ENCODE measurements at regions not wholly inside any gene's neighbourhood (a gene's known extent, or its start where the extent isn't known, plus 50 kb on each side); places are given as distances from the start of the nearest gene placed in this dataset.
"Not testable (repeated sequence)": the region's sequence is repeated elsewhere in the genome, so short reads cannot be mapped to it uniquely, and the experiment has no call there.

- DNase-seq, result no peak
Measured at GRCh38 chr20:29296256-29297230, 1960.9 kb upstream of the DEFB115 start.

- no peak for DNase-seq
Measured at GRCh38 chr20:29297411-29298270, 1959.8 kb upstream of the DEFB115 start.

- no peak for DNase-seq
Measured at GRCh38 chr20:29298271-29298590, 1959.2 kb upstream of the DEFB115 start.

DNA sequence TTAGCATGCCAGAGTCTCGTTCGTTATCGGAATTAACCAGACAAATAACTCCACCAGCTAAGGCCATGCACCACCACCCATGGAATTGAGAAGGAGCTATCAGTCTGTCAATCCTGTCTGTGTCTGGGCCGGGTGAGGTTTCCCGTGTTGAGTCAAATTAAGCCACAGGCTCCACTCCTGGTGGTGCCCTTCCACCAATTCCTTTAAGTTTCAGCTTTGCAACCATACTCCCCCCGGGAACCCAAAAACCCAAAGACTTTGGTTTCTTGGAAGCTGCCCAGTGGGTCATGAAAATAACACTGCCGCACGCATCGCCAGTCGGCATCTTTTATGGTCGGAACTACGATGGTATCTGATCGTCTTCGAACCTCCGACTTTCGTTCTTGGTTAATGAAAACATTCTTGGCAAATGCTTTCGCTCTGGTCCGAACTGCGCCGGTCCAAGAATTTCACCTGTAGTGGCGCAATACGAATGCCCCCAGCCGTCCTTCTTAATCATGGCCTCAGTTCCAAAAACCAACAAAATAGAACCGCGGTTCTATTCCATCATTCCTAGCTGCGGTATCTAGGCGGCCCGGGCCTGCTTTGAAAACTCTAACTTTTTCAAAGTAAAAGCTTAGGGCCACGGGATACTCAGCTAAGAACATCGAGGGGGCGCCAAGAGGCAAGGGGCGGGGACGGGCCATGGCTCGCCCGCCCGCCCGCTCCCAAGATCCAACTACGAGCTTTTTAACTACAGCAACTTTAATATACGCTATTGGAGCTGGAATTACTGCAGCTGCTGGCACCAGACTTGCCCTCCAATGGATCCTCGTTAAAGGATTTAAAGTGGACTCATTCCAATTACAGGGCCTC is 1958.5 kb upstream of the DEFB115 start:
- DNase-seq, result no peak

DNA sequence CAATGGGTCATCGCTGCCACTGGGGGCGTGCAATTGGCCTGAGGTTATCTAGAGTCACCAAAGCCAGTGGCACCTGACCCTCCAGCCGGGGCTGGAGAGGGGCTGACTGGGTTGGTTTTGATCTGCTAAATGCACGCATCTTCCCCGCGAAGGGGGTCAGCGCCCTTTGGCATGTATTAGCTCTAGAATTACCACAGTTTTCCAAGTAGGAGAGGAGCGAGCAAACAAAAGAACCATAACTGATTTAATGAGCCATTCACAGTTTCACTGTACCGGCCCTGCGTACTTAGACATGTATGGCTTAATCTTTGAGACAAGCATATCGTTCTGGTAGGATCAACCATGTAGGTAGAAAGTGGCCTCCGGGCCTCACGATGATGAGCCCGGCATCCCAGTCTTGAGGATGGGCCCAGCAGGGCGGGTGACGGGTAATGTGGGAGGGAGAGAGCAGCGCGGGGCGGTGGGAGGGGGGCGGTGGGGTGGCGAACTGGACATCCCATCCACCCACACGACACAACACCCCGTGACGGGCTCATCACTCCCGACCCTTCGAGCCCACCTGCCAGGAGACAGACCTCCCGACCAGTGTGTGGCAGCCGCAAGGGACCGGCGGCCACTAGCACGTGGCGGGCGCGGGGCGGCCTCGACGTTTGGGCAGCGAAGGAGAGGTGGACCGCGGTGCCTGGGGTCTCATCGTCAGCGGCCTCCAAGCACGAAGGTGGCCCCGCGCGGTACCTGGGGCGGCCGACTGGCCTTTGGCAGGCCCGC is 1957.5 kb upstream of the DEFB115 start:
- no peak for DNase-seq

DNA sequence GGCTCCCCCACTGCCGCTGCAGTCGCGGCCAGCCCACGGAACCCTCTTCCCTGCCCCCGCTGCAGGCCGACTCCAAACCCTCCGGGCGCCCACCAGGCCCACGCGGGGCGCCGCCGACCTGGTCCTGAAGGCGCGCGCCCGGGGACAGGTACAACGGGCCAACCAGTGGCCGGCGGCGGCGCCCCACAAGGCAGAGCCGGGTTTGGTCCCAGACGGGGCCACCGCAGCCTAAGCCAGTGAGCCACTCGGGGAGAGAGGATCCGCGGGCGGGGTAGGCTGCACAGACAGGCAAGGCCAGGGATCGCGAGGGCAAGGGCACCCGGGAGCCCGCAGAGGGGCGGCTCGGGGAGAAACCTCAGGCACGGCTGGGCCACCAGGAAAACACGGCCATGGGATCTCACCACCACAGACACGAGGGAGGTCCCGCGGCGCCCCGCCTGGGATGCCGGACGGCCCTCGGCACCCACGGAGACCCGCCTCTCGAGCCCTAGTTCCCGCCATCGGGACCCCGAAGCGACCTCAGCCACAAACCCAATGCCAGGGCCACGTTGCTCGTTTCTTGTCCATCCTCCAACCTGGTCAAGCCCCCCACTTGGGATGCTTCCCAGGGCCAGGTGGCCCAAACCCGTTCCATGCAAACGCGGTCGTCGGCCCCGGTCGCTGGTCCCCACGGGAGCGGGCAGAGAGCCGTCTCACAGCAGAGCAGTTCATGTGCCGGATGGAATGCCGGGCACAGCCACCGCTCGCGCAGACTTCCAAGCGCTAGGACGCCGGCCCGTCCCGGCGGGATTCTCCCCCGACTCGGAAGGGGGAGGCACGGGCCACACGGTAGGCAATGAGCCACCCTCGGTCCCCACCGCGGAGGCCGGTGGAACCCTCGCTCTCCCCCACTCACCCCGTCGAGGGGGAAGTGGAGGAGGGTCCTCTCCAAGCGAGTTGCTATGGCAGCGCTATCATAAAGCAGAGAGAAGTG is 1956.6 kb upstream of the DEFB115 start:
- DNase-seq, result no peak

DNA sequence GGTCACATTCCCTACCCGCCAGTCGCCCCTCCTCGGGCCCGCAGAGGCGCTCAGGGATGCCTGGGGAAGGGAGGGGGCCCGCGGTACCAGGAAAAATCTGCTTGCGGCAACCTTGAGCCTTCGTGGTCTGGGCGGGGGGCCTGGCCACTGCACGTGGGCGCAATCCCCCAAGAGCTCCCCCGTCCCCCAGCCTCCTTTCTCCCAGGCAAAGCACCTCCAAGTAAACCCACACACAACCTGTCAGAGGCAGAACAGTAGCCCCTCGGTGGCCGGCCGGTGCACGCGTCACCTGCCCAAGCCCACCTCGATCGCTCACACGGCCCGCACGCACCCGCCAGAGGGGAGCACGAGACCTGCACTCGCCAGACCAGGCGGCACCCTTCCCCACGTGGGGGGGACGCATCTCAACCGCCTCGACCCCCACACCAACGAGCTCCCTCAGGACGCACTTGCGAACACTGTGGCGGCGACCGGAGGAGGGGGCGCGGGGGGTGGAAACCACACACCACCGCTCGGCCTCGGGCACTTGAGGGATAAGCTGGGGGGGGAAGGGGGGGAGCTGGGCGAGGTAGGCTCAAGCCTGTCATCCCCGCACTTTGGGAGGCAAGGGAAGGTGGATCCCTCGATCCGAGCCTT is 1955.7 kb upstream of the DEFB115 start:
- no peak for DNase-seq

DNA sequence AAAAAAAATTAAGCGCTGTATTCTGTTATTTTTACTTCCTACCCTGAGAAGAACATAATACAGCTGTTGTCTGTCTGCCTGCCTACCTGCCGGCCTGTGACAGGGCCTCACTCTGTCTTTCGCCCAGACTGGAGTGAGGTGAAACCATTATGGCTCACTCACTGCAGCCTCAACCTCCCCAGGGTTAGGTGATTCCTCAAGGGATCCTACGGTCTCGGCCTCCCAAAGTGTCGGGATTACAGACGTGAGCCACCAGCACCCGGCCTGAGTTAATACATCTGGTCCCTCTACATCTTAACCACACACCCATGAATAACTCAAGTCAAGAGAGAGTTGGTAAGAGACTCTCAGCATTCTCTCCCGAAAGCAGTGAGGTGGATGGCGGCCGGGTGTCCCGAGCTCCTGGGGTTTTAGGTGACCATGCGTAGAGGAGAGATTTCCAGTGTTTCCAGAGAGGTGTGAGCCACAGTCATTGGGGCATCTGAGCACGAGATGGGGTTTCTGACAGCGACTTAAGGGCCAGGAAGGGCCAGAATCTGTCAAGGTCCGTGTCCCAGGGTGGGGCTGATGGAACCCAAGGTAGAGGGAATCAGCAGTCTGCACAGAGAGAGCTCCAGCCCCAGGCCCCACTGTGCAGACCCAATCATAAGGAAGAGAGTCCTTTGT is 1954.4 kb upstream of the DEFB115 start:
- DNase-seq, result no peak

GRCh38 chr20:29306390-29307072 is 1950.9 kb upstream of the DEFB115 start:
- DNase-seq, result no peak

- DNase-seq, result not testable (repeated sequence)
Measured at GRCh38 chr20:29307484-29307883, 1950.0 kb upstream of the DEFB115 start.

- not testable (repeated sequence) for DNase-seq
Measured at GRCh38 chr20:29308956-29309355, 1948.5 kb upstream of the DEFB115 start.

GRCh38 chr20:29309481-29309880 is 1948.0 kb upstream of the DEFB115 start:
- not testable (repeated sequence) for DNase-seq

- not testable (repeated sequence) for DNase-seq
Measured at GRCh38 chr20:29311046-29311445, 1946.4 kb upstream of the DEFB115 start.

- DNase-seq, result not testable (repeated sequence)
Measured at GRCh38 chr20:29312679-29313078, 1944.8 kb upstream of the DEFB115 start.

- DNase-seq, result no peak
Measured at GRCh38 chr20:29313481-29313880, 1944.0 kb upstream of the DEFB115 start.

DNA sequence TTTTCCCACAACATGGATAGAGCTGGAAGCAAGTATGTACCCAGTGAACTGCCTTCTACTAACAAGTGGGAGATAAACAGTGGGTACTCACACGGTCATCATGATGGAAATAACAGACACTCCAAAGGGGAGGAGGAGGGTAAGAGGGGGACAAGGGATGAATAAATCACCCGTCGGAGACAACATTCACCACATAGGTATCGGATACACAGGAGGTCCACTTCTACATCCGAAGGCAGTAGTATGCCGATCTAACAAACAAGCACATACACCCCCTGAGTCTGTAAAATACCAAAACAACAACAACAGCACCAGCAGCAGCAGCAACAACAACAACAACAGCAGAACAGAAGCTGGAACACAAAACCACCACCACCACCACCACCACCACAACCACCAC is 1943.2 kb upstream of the DEFB115 start:
- DNase-seq, result no peak

DNA sequence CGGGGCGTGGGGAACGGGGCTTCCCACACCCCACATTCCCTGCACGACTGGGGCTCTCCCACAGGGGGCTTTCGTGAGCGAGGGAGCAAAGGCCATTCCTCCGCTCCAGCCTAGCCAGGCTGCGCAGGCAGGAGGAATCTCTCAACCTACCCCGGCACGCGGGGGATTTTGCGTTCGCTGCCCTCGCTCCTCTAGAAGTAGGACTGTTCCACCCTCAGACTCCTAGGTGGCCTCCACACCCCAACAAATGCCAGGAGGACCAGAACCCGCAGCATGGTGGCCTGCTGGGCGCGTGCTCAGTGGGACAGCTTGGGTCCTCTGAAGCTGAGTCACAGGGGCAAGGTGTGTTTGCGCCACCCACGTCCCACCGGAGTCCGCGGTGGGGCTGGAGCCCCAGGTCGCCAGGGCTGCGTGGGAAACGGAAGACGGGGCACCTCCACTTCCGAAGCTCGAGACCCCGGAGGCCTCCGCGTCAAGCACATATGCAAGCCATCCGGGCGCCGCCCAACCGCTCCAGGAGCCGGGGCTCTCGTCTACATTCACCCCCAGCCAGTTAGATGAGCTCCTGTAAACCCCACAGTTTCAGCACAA is 1938.5 kb upstream of the DEFB115 start:
- DNase-seq, result no peak

DNA sequence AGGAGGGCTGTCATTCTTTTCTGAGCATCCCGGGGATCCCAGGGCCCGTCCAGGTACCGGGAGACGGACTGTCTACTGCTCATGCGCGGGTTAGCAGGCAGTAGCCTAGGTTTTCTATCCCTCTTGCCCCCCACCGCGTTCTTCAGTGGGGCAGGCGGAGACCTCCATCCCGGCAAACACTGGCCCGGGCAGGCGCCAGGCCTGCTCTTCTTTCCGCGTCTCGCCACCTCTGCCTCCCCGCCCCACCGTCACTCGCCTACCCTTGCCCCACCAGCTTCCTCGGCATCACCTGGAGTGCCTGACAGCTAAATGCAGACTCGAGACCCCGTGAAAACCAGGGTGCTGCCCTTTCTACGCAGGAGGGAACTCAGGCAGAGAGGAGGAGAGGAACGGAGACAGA is 1937.7 kb upstream of the DEFB115 start:
- no peak for DNase-seq
